SK-N-DZ (cell line): ENCODE measurements at regions not wholly inside any gene's neighbourhood (a gene's known extent, or its start where the extent isn't known, plus 50 kb on each side); places are given as distances from the start of the nearest gene placed in this dataset.
"Not testable (repeated sequence)": the region's sequence is repeated elsewhere in the genome, so short reads cannot be mapped to it uniquely, and the experiment has no call there.

Experiments
- DNase-seq: peaks from one replicate; pipeline ENCODE4 v3.0.0-alpha.2; 2015; ENCODE audit warnings: low spot score

- no peak for DNase-seq
These were observed 430.1 kb upstream of the SMIM21 start for GRCh38 chr18:75857558-75857957.

- DNase-seq: no peak
These were observed 427.3 kb upstream of the SMIM21 start for GRCh38 chr18:75854808-75855207.

- no peak for DNase-seq
These were observed 426.7 kb upstream of the SMIM21 start for GRCh38 chr18:75854174-75854573.

GRCh38 chr18:75846321-75846720 is 418.8 kb upstream of the SMIM21 start:
- no peak for DNase-seq

- DNase-seq: no peak
These were observed 417.9 kb upstream of the SMIM21 start for GRCh38 chr18:75845413-75845812.

- DNase-seq: no peak
These were observed 416.6 kb upstream of the SMIM21 start for GRCh38 chr18:75844146-75844545.

GRCh38 chr18:75840131-75840530 is 412.6 kb upstream of the SMIM21 start:
- DNase-seq: no peak

- not testable (repeated sequence) for DNase-seq
These were observed 412.2 kb upstream of the SMIM21 start for GRCh38 chr18:75839686-75840085.

GRCh38 chr18:75839041-75839440 is 411.5 kb upstream of the SMIM21 start:
- no peak for DNase-seq

- no peak for DNase-seq
These were observed 409.8 kb upstream of the SMIM21 start for GRCh38 chr18:75837316-75837715.

GRCh38 chr18:75836516-75836915 is 409.0 kb upstream of the SMIM21 start:
- DNase-seq: no peak

GRCh38 chr18:75831960-75832359 is 404.5 kb upstream of the SMIM21 start:
- DNase-seq: no peak

- no peak for DNase-seq
These were observed 403.3 kb upstream of the SMIM21 start for GRCh38 chr18:75830828-75831227.

- no peak for DNase-seq
These were observed 401.6 kb upstream of the SMIM21 start for GRCh38 chr18:75829091-75829490.

GRCh38 chr18:75828379-75828778 is 400.9 kb upstream of the SMIM21 start:
- no peak for DNase-seq

- DNase-seq: no peak
These were observed 400.3 kb upstream of the SMIM21 start for GRCh38 chr18:75827751-75828287.

GRCh38 chr18:75824661-75825060 is 397.2 kb upstream of the SMIM21 start:
- no peak for DNase-seq

GRCh38 chr18:75823471-75823870 is 396.0 kb upstream of the SMIM21 start:
- DNase-seq: peak; percentile 94

- DNase-seq: peak; percentile 80
These were observed 390.9 kb upstream of the SMIM21 start for GRCh38 chr18:75818383-75818782.

- no peak for DNase-seq
These were observed 388.3 kb upstream of the SMIM21 start for GRCh38 chr18:75815767-75816166.

- no peak for DNase-seq
These were observed 385.3 kb upstream of the SMIM21 start for GRCh38 chr18:75812761-75813160.

- DNase-seq: no peak
These were observed 383.6 kb upstream of the SMIM21 start for GRCh38 chr18:75810961-75811551.

- no peak for DNase-seq
These were observed 383.0 kb upstream of the SMIM21 start for GRCh38 chr18:75810516-75810915.

- no peak for DNase-seq
These were observed 382.4 kb upstream of the SMIM21 start for GRCh38 chr18:75809926-75810255.
